ENCODE measurements at regions not wholly inside any gene's neighbourhood (a gene's known extent, or its start where the extent isn't known, plus 50 kb on each side); places are given as distances from the start of the nearest gene placed in this dataset.

DNA sequence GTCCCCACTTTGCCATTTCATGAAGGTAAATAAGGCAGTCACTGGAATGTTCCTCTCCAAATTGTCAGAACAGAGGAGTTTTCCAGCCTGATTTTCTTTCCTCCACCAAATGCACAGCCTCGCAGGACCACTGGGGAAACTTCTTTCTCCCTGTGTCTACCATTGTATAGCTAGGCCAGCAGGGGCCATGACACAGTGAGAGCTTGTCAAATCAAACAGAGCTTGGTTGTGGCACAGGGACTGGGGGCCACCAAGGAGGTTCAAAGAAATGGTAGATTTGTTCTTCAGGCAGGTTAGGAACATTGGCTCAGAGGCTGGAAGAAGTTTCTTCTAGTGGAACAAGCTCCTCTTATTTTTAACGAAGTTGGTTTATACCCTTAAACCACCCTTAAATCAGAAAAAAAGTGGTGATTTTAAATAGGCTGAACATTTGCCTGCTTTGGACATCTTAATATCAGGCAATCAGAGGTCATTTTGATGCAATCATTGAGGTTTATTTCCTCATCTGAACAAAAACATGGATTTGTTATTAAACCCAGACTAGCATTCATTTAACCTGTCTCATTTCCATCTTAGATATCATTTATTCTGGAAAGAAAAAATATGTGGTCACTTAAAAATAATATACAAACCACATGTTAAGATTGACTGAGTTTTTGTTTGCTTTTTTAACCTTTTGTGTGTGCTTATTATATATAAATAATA lies 105.6 kb downstream of the GTPBP8 start:
- DNase-seq = peak; percentile 24

DNA sequence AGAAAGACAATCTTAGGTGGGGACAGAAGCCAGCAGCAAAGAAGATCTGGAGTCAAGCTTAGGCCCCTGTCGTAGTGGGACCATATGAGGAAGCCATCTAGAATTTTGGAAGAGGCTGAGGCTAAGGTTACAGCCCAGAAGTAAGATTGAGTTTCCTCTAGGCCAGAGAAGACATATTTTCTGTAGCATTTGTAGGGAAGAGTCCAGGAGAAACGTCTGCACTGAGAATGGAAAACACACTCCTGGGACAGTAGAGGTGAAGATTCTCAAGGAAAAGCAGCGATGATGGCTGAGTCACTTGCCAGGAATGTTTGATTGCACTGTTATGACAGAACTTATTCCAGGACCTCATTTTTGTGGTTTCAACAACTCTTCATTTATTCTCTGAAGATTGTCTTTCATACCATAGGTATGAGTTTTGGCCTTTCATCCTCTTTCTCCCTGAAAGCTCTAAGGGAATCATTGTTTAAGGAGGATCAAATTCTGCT lies 107.2 kb downstream of the GTPBP8 start:
- DNase-seq = no peak

- DNase-seq = no peak
Measured at GRCh38 chr3:113100063-113100462, 109.3 kb downstream of the GTPBP8 start.

DNA sequence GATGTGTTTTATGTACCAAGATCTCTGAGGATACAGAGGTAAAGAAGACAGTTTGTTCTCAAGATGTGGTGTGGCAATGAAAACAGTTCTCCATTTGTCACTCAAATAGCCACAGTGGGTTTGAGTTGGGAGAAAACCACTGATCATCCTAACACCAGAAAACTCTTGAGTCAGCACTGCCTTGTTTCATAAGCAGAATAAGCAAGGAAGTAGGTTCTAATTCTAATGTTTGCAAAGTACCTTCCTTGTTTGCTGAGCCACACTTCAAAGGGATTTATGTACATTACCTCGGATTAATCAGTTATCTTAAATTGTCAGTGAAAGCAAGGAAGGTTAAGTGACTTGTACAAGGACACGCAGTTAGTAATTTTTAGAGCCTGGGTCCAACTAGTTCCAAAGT lies 107.8 kb upstream of the BOC start:
- DNase-seq = peak; percentile 57

- no peak for DNase-seq
Measured at GRCh38 chr3:113104357-113105092, 106.8 kb upstream of the BOC start.

- DNase-seq = no peak
Measured at GRCh38 chr3:113105093-113105449, 106.3 kb upstream of the BOC start.

DNA sequence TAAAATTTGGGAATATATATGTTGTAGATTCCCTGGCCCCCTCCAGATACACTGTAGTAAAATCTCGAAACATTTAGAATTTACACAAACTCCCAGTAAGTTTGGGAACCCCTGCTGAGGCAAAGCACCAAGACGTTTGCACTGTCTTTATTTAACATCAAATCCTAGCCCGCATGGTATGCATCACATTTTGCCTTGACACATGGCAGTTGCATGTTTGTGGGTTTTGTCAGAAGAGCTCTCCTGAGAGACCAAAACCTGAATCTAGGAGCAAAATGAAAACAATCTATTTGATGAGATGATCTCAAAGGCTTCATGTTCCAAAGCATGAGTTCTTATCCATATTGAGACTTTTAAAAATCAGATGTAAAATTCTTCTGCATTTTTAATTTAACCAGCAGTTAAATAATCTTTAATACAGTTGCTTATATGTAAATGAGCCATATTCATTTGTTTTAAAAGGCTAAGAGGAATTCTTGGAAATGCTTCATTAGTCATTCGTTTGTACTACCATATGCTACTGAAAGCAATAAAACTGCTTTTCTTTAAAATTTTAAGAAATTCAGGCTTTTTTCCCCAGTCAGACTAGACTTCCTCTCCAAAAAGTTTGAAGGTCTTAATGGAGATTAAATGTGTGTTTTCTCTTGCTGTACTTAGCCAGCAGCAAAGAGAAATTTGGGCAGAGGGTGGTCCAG lies 105.2 kb upstream of the BOC start:
- no peak for DNase-seq

GRCh38 chr3:113110267-113110666 lies 101.1 kb upstream of the BOC start:
- no peak for DNase-seq

GRCh38 chr3:113111011-113111707 lies 100.2 kb upstream of the BOC start:
- DNase-seq = no peak

GRCh38 chr3:113113361-113113760 lies 98.0 kb upstream of the BOC start:
- DNase-seq = no peak

GRCh38 chr3:113117511-113118234 lies 93.7 kb upstream of the BOC start:
- no peak for DNase-seq

DNA sequence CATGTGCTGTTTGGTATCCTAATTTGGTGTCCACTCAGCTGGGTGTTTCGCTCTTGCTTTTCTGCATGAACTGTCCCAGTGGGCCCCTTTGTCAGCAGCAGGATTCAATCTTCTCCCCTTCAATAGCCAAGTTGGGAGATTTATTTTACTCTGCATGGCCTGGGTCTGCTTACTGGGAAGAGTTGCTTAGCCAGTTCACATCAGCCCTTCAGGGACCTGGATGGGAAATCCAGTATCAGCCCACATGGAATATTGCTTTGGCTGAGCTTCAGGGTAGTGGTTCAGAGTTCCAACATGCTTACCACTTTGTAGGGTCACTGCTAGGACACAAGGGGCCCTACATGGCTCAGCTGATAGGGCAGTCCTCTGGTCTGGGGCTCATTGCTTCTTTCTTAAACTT lies 93.0 kb upstream of the BOC start:
- DNase-seq = no peak

GRCh38 chr3:113124256-113124830 lies 87.0 kb upstream of the BOC start:
- DNase-seq = no peak

DNA sequence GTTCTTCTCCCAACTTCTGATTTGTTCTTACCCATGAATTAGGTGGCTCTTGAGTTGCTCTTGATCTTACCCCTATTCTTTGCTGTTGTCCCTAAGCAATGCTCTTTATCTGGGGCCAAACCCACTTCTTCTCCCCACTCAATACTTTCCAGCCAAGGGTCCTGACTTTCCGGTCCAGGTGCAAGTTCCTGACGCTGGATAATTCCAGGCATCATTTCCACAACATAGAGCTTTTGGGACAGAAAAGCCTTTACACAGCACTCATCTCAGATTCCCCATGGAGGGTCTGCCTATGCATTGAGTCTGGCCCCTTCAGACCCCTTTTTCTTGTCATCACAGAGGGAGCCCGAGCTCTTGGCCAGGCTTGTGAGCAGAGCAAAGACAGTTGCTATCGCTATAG lies 85.4 kb upstream of the BOC start:
- DNase-seq = no peak

- no peak for DNase-seq
Measured at GRCh38 chr3:113128386-113129015, 82.9 kb upstream of the BOC start.

DNA sequence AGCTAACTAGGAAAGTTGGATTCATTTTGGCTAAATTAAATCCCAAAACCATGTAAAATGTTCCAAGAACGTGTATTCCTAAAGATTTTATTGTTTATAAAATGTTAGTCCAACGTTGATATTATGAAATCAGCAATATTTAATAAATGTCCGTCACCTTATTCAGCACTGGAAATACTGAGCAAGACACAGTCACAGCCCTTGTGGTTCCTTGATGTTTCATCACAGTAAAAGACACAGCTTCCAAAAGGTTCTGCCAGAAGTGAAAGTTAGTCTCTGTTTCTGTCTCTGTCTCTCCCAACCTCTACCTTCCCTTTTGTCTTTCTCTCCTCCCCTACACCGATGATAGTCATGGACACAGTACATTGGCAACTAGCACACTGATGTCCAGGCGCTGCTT lies 82.2 kb upstream of the BOC start:
- DNase-seq = peak; percentile 22

DNA sequence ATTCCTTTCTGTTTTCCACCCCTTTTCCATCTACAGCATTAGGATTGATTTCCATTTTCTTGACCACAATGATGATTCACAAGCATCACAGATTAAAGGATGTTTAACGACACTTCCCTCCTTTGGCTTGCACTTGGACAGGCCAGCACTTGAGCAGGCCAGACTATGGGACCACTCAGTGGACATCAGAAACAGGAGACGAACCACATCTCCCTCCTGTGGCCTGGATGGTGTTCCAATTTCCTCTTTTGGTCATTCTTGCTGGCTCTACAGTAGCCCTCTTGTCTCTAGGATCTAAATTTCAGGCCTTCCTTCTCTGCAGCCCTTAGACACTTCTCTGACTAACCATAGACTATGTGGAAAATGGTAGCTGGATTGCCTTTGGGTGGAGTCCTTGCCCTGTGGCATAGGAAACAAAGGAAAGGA lies 78.8 kb upstream of the BOC start:
- DNase-seq = no peak

DNA sequence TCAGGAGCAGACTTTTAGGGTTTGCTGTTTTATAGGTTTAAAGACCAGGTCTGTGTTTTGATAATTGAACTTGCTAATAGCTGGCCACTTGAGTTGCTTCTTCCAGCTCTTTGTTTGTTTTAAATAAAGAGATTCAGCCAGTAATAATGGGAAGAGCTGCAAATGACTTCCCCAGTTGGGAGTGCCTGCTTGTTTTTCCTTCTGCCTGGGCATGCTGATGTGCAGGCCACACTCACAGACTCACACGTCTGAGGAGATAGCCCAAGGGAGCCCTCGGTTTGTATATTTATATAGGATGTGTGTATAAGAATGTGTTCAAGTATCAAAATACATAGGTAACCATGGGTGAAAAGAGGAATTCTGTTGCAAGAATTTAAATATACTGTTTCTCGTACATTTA lies 78.2 kb upstream of the BOC start:
- DNase-seq = no peak

GRCh38 chr3:113136071-113136470 lies 75.3 kb upstream of the BOC start:
- DNase-seq = peak; percentile 47

DNA sequence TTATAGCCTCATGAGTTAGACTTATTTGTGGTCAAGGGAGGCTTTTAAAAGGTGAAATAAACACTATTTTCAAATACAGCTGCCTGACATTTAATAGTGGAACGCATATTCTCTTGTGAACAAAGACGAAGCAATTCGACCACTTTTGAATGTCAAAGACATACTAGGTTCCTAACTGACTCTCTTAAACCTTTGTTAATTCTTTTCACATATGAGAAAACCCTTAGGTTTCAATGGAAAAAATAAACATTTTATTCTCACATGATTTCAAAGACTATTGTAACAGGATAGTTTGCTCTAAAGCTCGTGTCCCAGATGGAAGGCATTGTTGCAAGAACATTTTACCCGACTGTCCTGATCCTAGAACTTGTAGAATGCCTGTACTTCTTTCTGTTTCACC lies 74.8 kb upstream of the BOC start:
- DNase-seq = no peak

DNA sequence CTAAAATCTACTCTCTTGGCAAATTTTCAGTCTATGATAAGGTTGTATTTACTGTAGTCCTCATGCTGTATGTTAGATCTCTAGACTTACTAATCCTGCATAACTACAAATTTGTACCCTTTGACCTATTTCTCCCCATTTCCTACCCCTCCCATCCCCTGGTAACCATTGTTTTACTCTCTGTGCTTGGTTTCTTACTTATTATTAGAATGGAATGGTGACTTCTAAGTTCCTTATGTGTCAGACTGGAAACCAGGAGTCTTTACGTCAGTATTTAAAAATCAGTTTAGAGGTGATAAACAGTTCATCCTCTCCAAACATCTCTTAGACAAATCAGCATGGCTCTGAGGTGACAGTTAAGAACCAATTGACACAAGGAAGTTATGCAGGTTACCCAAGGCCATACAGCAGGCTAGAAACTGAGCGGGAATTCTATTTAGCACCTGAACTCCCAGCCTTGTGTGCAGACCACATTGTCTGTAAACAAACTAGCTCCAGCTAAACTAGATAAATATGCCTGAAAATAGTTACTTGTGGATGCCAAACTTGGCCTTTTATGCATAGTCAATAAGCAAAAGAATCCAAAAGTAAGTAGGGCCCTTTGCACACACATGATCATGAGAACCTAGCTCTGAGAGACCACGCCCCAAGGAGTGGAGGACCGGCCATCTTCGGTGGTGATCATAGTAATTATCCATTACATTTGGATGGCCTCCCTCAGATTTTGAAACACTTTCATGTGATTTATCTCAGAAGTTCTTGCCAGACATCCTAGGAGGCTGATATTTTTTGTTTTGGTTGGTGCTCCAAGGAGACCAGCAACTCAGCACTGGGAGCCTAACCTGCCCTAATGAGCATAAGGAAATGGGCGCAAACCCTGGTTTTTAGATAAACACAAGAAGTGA lies 72.3 kb upstream of the BOC start:
- DNase-seq = no peak

Measured in inflammatory macrophage treated with lipopolysaccharide for 4 hours (primary cell).